LNCaP clone FGC (cell line): ENCODE measurements at regions not wholly inside any gene's neighbourhood (a gene's known extent, or its start where the extent isn't known, plus 50 kb on each side); places are given as distances from the start of the nearest gene placed in this dataset.

Experiments used
- DNase-seq: peaks from one replicate; pipeline ENCODE4 v3.0.0-alpha.2; 2011; ENCODE audit warnings: low read depth
- H3K4me3 ChIP-seq: 2 replicates; pipeline ENCODE4 v1.5.1; 2011; ENCODE audit warnings: mild to moderate bottlenecking, low read depth, low read length, control low read depth
- TF ChIP-seq, protein P1 (sequence below): IDR thresholded peaks from 2 replicates; pipeline ENCODE4 v1.5.1; 2012; ENCODE audit warnings: mild to moderate bottlenecking; ENCODE audit not compliant: control insufficient read depth, insufficient read depth; ENCODE audit errors: extremely low read depth

DNA sequence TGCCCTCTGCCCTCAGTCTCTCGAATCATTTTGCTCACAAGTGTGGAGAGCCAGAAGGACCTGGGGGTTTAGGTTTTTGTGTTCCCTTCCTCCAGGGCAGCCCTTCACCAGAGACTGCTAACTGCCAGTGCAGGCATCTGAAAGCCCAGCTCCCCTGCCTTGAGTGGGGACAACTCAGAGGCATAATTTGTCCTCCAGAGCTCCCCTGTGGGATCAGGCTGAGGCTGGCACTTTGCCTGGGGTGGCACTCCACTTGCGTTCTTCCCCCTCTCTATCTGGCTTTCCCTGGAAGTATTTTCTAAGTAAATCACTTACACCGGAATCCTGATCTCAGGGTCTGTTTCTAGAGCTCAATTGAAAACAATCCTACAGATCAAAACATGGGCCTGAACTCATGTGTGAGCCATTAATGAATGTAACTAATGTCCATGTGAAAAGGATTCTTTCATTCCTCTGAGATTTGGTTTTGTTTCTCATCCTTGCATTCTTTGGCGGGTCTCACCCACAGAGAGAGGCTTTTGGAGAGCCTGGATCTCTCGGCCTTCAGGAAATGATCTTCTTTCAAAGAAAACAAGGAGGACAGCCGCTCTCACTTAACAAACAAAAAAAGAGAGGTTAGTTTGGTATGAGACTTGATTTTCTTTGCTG is 125.7 kb upstream of the RIPOR2 start:
- TF ChIP-seq, protein P1, sequence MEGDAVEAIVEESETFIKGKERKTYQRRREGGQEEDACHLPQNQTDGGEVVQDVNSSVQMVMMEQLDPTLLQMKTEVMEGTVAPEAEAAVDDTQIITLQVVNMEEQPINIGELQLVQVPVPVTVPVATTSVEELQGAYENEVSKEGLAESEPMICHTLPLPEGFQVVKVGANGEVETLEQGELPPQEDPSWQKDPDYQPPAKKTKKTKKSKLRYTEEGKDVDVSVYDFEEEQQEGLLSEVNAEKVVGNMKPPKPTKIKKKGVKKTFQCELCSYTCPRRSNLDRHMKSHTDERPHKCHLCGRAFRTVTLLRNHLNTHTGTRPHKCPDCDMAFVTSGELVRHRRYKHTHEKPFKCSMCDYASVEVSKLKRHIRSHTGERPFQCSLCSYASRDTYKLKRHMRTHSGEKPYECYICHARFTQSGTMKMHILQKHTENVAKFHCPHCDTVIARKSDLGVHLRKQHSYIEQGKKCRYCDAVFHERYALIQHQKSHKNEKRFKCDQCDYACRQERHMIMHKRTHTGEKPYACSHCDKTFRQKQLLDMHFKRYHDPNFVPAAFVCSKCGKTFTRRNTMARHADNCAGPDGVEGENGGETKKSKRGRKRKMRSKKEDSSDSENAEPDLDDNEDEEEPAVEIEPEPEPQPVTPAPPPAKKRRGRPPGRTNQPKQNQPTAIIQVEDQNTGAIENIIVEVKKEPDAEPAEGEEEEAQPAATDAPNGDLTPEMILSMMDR, result no peak
- no peak for DNase-seq
- no peak overlapping the region for H3K4me3 ChIP-seq

DNA sequence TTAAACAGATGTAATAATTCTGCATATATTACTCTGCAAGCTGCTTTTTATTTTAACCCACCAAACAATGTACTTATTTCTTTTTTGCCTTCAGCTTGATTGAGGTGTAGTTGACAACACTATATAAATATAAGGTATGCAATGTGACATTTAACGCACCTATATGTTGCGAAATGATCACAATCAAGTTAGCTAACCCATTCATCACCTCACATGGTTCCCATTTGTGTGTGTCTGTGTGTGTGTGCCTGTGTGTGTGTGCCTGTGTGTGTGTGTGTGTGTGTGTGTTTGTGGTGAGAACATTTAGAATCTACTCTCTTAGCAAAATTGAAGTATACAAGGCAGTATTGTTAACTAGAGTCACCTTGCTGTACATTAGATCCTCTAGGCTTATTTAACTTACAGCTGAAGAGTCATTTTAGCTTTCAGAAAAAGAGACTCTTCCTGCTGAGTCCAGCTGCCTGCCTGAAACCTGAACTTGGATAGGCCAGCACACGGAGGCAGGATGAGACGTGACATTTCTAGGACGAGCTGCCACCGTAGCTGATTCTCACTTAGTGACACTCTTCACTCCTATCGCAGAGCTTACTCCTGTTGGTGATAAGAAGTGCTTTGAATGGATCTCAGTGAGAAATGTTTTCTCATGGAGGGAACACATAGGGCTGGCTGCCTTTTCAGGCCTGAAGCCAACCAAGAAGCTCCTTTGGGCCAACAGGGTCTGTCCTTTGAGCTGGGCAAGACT is 126.5 kb upstream of the RIPOR2 start:
- DNase-seq, result no peak
- TF ChIP-seq, protein P1, result no peak
- H3K4me3 ChIP-seq, result no peak overlapping the region

DNA sequence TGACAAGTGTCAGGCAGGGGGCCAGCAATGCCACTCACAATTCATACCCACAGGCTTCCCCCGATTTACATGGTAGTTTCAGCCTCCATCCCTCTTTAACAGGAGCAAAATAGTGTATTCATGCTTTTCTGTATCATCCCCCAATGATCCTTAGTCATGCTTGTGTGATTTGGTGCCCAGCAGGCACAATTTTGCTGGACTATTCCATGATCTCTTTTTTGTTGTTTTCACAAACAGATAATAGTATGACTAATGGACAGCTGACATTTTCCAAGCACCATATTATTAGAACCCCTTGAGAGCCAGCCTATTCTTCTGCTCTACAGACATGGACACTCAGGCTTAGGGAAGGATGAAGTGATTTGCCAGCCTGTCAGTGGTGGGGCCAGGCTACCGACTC is 128.2 kb upstream of the RIPOR2 start:
- TF ChIP-seq, protein P1, result no peak
- no peak overlapping the region for H3K4me3 ChIP-seq
- DNase-seq, result no peak

DNA sequence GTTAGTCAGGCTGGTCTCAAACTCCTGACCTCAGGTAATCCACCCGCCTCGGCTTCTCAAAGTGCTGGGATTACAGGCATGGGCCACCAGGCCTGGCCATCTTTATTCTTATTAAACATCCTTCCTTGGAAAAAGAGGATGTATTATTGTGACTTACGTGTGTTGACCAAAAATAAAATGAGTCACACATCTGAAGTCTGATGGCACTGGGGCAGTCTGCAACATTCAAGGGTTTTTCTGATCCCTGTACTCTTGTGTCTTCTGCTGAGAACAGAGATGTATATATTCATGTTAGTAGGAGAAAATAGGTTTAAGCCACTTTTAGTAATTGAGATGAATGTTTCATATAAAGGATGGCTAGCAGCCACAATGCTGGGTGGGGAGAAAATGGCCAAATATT is 129.9 kb upstream of the RIPOR2 start:
- TF ChIP-seq, protein P1, result no peak
- H3K4me3 ChIP-seq, result no peak overlapping the region
- DNase-seq, result no peak

DNA sequence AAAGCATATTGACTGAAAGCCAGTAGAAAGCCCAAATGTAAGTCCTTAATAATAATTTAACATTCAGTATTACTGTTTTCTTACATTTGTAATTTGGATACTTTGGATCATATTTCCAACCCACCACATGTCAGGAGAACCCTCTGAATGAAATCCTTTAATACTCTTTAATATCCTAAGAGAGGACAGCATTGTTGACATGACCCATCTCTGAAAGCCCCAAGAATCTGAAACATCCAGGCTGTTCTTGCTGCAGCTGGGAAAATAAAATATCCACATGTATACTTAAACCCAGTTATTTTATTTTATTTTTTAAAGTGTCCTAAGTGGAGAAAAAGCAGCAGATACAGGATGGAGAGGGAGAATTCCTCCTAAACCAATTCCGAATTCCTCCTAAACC is 130.8 kb upstream of the RIPOR2 start:
- DNase-seq, result no peak
- TF ChIP-seq, protein P1, result no peak
- no peak overlapping the region for H3K4me3 ChIP-seq

DNA sequence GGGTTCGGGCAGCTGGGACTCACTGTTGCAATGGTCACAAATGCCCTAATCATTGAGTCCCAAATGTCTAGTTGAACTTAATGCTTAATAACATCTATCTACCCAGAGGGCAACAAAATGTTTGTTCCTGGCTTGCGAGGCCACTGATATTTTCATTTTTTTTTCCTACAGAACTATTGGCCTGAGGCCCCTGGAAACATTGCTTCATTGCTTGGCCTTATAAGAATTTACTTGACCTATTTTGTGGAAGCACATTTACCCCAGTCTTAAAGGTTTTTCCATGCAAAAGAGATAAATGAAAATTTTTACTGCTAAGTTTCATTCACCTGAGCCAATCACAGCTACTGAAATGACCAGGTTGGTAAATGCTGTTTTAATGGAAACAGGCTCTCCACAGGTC is 133.1 kb upstream of the RIPOR2 start:
- TF ChIP-seq, protein P1, result no peak
- H3K4me3 ChIP-seq, result no peak overlapping the region
- no peak for DNase-seq
